ENCODE measurements at regions not wholly inside any gene's neighbourhood (a gene's known extent, or its start where the extent isn't known, plus 50 kb on each side); places are given as distances from the start of the nearest gene placed in this dataset.

- H3K9me3 Mint-ChIP-seq = no peaks in the 10 kb centered on the region
- no peak for DNase-seq (ENCODE audit: low spot score in 2 of 2, unreplicated experiment in 2 of 2)
- no peak overlapping the region for H3K4me3 Mint-ChIP-seq
- H3K27ac Mint-ChIP-seq = no peak overlapping the region
- no peaks in the 10 kb centered on the region for H3K36me3 Mint-ChIP-seq
- TF ChIP-seq, protein P1, sequence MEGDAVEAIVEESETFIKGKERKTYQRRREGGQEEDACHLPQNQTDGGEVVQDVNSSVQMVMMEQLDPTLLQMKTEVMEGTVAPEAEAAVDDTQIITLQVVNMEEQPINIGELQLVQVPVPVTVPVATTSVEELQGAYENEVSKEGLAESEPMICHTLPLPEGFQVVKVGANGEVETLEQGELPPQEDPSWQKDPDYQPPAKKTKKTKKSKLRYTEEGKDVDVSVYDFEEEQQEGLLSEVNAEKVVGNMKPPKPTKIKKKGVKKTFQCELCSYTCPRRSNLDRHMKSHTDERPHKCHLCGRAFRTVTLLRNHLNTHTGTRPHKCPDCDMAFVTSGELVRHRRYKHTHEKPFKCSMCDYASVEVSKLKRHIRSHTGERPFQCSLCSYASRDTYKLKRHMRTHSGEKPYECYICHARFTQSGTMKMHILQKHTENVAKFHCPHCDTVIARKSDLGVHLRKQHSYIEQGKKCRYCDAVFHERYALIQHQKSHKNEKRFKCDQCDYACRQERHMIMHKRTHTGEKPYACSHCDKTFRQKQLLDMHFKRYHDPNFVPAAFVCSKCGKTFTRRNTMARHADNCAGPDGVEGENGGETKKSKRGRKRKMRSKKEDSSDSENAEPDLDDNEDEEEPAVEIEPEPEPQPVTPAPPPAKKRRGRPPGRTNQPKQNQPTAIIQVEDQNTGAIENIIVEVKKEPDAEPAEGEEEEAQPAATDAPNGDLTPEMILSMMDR (IDR thresholded peaks at IDR 0.05; ENCODE audit: unreplicated experiment) = no peak
- no peaks in the 10 kb centered on the region for H3K27me3 Mint-ChIP-seq (ENCODE audit: low read depth)
- no peaks in the 10 kb centered on the region for H3K4me1 Mint-ChIP-seq
Measured at GRCh38 chr10:3584926-3585784, 199.9 kb downstream of the KLF6 start.

- no peak for DNase-seq (ENCODE audit: low spot score in 2 of 2, unreplicated experiment in 2 of 2)
- H3K36me3 Mint-ChIP-seq = no peaks in the 10 kb centered on the region
- TF ChIP-seq, protein P1 (IDR thresholded peaks at IDR 0.05; ENCODE audit: unreplicated experiment) = no peak
- no peaks in the 10 kb centered on the region for H3K4me1 Mint-ChIP-seq
- H3K27me3 Mint-ChIP-seq (ENCODE audit: low read depth) = no peaks in the 10 kb centered on the region
- no peak overlapping the region for H3K27ac Mint-ChIP-seq
- H3K9me3 Mint-ChIP-seq = no peaks in the 10 kb centered on the region
- no peak overlapping the region for H3K4me3 Mint-ChIP-seq
Measured at GRCh38 chr10:3580565-3580964, 204.4 kb downstream of the KLF6 start.

GRCh38 chr10:3579845-3580244 is 205.2 kb downstream of the KLF6 start:
- no peaks in the 10 kb centered on the region for H3K9me3 Mint-ChIP-seq
- no peak overlapping the region for H3K4me3 Mint-ChIP-seq
- no peak for DNase-seq (ENCODE audit: low spot score in 2 of 2, unreplicated experiment in 2 of 2)
- no peaks in the 10 kb centered on the region for H3K27me3 Mint-ChIP-seq (ENCODE audit: low read depth)
- H3K4me1 Mint-ChIP-seq = no peaks in the 10 kb centered on the region
- TF ChIP-seq, protein P1 (IDR thresholded peaks at IDR 0.05; ENCODE audit: unreplicated experiment) = no peak
- no peak overlapping the region for H3K27ac Mint-ChIP-seq
- no peaks in the 10 kb centered on the region for H3K36me3 Mint-ChIP-seq

DNA sequence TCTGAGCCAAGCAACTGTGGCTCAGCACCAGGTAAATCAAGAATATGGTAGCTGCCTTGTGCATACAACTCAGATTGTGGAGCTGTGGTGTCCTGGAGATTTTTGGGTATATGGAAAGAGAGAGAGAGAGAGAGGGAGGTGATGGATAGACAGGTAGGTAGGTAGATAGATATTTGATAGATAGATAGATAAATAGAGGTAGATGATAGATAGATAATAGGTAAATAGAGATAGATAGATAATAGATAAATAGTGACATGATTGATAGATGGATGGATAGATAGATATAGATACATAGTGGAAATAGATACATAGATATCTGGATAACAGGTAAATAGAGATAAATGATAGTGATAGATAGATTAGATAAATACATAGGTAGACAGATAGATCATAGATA is 206.3 kb downstream of the KLF6 start:
- no peak for DNase-seq (ENCODE audit: low spot score in 2 of 2, unreplicated experiment in 2 of 2)
- Mint-ChIP-seq H3K27ac (no peak overlapping the region), H3K27me3 (ENCODE audit: low read depth) (no peaks in the 10 kb centered on the region), H3K36me3 (no peaks in the 10 kb centered on the region), H3K4me1 (peaks cover 3% of the 10 kb centered on the region), H3K9me3 (no peaks in the 10 kb centered on the region), H3K4me3 (no peak overlapping the region)
- TF ChIP-seq, protein P1 (IDR thresholded peaks at IDR 0.05; ENCODE audit: unreplicated experiment) = no peak

- no peaks in the 10 kb centered on the region for H3K27me3 Mint-ChIP-seq (ENCODE audit: low read depth)
- H3K36me3 Mint-ChIP-seq = no peaks in the 10 kb centered on the region
- DNase-seq (ENCODE audit: low spot score in 2 of 2, unreplicated experiment in 2 of 2) = no peak
- no peak overlapping the region for H3K4me3 Mint-ChIP-seq
- H3K27ac Mint-ChIP-seq = no peak overlapping the region
- TF ChIP-seq, protein P1 (IDR thresholded peaks at IDR 0.05; ENCODE audit: unreplicated experiment) = no peak
- peaks cover 3% of the 10 kb centered on the region for H3K4me1 Mint-ChIP-seq
- no peaks in the 10 kb centered on the region for H3K9me3 Mint-ChIP-seq
Measured at GRCh38 chr10:3578159-3578558, 206.8 kb downstream of the KLF6 start.

Data from mesothelial cell of epicardium (in vitro differentiated cells).